MCF 10A (cell line): ENCODE measurements at regions not wholly inside any gene's neighbourhood (a gene's known extent, or its start where the extent isn't known, plus 50 kb on each side); places are given as distances from the start of the nearest gene placed in this dataset.

Experiments used
- BruUV-seq: library from RNA; stranded (reverse); fragments of 400-500 nt; replicated peaks from 2 replicates; lab custom pipeline; 2021; lab: Mats Ljungman, UMichigan
- CTCF ChIA-PET: fragments of 300-600 bp; sonication (Branson Sonifier 250); formaldehyde crosslinking; extraction: SDS; loops from one replicate; lab custom pipeline; 2021; ENCODE audit warnings: antibody characterized with exemption, inconsistent platforms; lab: Yijun Ruan, JAX
- POLR2A ChIA-PET: fragments of 300-600, 350-650 bp; sonication (Branson Sonifier 250); formaldehyde crosslinking; extraction: SDS; loops from one replicate; lab custom pipeline; 2020; ENCODE audit warnings: antibody characterized with exemption, inconsistent platforms; lab: Yijun Ruan, JAX
- DNase-seq: peaks from one replicate; pipeline ENCODE4 v3.0.0-alpha.2; 2018; ENCODE audit not compliant: unreplicated experiment
- H3K27ac Mint-ChIP-seq: one replicate; pipeline ENCODE4 v1.8.0; 2022; ENCODE audit warnings: mild to moderate bottlenecking, low read depth, mixed read lengths; ENCODE audit not compliant: unreplicated experiment
- H3K27me3 Mint-ChIP-seq: one replicate; pipeline ENCODE4 v1.8.0; 2022; ENCODE audit warnings: mixed read lengths; ENCODE audit not compliant: insufficient read depth, unreplicated experiment
- H3K36me3 Mint-ChIP-seq: one replicate; pipeline ENCODE4 v1.8.0; 2022; ENCODE audit warnings: mild to moderate bottlenecking, moderate library complexity, mixed read lengths; ENCODE audit not compliant: insufficient read depth, unreplicated experiment
- H3K4me1 Mint-ChIP-seq: one replicate; pipeline ENCODE4 v1.8.0; 2022; ENCODE audit warnings: mixed read lengths; ENCODE audit not compliant: insufficient read depth, unreplicated experiment
- H3K4me3 Mint-ChIP-seq: one replicate; pipeline ENCODE4 v1.8.0; 2022; ENCODE audit warnings: mild to moderate bottlenecking, moderate library complexity, mixed read lengths; ENCODE audit not compliant: unreplicated experiment
- H3K9me3 Mint-ChIP-seq: one replicate; pipeline ENCODE4 v1.8.0; 2022; ENCODE audit warnings: mixed read lengths; ENCODE audit not compliant: unreplicated experiment
- intact Hi-C: fragments of 100-400 bp; cut with micrococcal nuclease; formaldehyde crosslinking; loops from 2 replicates; pipeline ENCODE4 v1.14.1; 2022
- TF ChIP-seq, protein P1 (sequence below): fragments of 200-600 bp; IDR thresholded peaks from one replicate; pipeline ENCODE4 v1.8.0; 2022; ENCODE audit warnings: antibody characterized with exemption, mild to moderate bottlenecking; ENCODE audit not compliant: unreplicated experiment

DNA sequence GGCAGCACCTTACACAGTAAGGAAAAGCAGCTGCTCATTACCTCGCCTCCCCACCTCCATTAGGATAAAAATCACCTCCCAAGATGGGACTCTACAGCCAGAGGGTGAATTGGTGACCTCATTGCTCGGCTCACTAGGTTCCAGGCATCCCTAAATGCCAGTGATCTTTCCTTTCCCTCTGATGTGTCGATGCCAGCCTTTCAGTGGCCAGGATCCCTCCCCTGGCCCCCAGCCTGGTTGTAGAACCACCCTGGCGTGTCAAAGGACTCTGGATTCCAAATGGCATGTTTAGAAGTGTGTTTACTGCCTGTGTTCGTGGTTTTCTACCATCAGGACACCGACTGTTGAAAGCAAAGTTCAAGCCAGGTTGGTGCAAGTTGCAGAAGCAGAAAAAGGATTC lies 72.1 kb upstream of the LYRM9 start:
- H3K4me1 Mint-ChIP-seq = no peaks in the 10 kb centered on the region
- ChIA-PET POLR2A (no interaction called here), CTCF (interaction anchor here (0.8 kb wide), 1 partner anchor 36 kb away, joined by 3 read pairs; no protein-coding TSS in a partner anchor)
- intact Hi-C loops = no loop called here
- TF ChIP-seq, protein P1, sequence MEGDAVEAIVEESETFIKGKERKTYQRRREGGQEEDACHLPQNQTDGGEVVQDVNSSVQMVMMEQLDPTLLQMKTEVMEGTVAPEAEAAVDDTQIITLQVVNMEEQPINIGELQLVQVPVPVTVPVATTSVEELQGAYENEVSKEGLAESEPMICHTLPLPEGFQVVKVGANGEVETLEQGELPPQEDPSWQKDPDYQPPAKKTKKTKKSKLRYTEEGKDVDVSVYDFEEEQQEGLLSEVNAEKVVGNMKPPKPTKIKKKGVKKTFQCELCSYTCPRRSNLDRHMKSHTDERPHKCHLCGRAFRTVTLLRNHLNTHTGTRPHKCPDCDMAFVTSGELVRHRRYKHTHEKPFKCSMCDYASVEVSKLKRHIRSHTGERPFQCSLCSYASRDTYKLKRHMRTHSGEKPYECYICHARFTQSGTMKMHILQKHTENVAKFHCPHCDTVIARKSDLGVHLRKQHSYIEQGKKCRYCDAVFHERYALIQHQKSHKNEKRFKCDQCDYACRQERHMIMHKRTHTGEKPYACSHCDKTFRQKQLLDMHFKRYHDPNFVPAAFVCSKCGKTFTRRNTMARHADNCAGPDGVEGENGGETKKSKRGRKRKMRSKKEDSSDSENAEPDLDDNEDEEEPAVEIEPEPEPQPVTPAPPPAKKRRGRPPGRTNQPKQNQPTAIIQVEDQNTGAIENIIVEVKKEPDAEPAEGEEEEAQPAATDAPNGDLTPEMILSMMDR = no peak
- no peak overlapping the region for H3K27ac Mint-ChIP-seq
- no peaks in the 10 kb centered on the region for H3K36me3 Mint-ChIP-seq
- H3K27me3 Mint-ChIP-seq = no peaks in the 10 kb centered on the region
- DNase-seq = no peak
- H3K9me3 Mint-ChIP-seq = no peaks in the 10 kb centered on the region
- no peak overlapping the region for H3K4me3 Mint-ChIP-seq
- no TSS peak for BruUV-seq

DNA sequence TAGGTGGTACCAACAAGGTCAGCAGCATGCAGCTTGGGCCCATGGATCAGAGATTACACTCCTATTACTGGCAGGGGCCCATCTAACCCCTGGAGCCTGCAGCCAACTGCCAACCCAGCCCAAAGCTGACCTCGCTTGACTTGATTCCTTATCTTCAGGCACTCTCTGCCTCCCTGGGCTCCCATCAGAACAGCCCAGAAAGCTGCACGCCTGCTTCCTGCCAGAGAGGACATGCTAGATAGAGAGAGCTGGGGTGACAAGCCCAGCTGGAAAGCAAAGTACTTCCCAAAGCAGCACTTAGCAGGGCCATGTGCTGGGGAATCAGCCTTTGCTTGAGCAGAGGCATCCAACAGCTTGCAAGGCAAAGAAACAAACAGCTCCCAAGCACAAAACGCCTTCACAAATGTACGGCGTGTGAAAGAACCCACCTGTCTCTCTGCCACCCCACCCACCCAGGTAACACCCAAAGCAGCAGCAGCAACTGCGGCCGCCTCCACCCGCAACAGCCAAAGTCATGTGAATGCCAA lies 74.2 kb upstream of the NLK start:
- H3K4me1 Mint-ChIP-seq = no peaks in the 10 kb centered on the region
- TF ChIP-seq, protein P1 = no peak
- ChIA-PET CTCF (interaction anchor here (0.6 kb wide), 1 partner anchor 13 kb away, joined by 5 read pairs; no protein-coding TSS in a partner anchor), POLR2A (no interaction called here)
- H3K9me3 Mint-ChIP-seq = no peaks in the 10 kb centered on the region
- H3K27ac Mint-ChIP-seq = no peak overlapping the region
- no peaks in the 10 kb centered on the region for H3K27me3 Mint-ChIP-seq
- intact Hi-C loops = no loop called here
- no TSS peak for BruUV-seq
- DNase-seq = no peak
- H3K4me3 Mint-ChIP-seq = no peak overlapping the region
- H3K36me3 Mint-ChIP-seq = no peaks in the 10 kb centered on the region

DNA sequence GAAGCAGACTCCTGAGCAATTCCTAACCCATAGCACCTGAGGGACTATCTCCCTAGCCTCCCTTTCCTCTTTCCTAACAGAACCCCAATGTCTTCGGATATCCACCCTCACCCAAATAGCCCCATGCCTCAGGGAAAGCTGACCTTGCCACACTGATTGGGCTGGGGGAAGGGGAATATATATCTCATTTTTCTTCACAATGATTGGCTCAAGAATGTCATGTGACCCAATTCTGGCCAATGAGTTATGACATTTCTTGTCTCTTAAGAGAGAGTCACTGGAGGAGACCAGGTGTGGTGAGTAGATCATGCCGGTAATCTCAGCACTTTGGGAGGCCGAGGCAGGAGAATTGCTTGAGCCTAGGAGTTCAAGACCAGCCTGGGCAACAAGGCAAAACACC lies 71.9 kb upstream of the NLK start:
- Mint-ChIP-seq H3K27me3 (no peaks in the 10 kb centered on the region), H3K4me3 (no peak overlapping the region), H3K36me3 (no peaks in the 10 kb centered on the region), H3K4me1 (no peaks in the 10 kb centered on the region), H3K27ac (no peak overlapping the region), H3K9me3 (no peaks in the 10 kb centered on the region)
- CTCF ChIA-PET = no interaction called here
- no TSS peak for BruUV-seq
- TF ChIP-seq, protein P1 = no peak
- DNase-seq = no peak
- POLR2A ChIA-PET = no interaction called here
- intact Hi-C loops = no loop called here

DNA sequence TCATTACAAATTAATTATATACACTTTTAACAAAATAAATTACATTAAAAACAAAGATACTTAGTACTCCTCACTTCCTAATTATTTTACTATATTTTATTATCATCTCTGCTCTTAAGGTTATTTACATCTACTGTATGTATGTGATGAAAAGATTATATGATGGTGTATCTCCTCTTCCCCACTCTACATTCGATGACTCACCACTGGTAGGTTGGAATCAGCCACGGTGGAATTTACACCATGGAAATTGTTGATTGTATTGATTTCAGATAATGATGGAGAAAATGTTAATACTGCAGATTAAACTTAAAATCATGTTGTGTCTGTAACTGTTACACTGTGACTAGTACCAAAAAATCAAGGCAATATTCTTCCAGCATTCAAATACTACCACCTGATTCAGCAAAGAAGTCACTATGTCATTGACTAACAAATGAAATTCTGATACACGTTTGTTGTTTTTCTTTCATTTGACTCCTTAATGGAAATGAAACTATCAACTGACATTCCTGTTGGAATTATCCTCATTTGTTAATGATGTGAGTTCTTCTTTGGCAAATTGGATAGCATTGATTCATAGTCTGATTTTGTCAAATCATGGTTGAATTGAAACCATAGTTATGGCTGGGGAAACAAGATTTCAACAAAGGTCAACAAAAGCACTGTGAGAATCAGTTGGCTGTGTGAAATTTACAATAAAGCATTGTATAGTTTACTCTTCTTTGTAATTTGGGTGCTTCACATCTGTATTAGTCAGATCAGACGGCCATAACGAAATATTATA lies 69.0 kb upstream of the NLK start:
- ChIA-PET POLR2A (no interaction called here), CTCF (no interaction called here)
- DNase-seq = no peak
- H3K27ac Mint-ChIP-seq = no peak overlapping the region
- TF ChIP-seq, protein P1 = no peak
- H3K4me1 Mint-ChIP-seq = peaks cover 3% of the 10 kb centered on the region
- H3K4me3 Mint-ChIP-seq = no peak overlapping the region
- no TSS peak for BruUV-seq
- no peaks in the 10 kb centered on the region for H3K9me3 Mint-ChIP-seq
- H3K36me3 Mint-ChIP-seq = no peaks in the 10 kb centered on the region
- intact Hi-C loops = no loop called here
- no peaks in the 10 kb centered on the region for H3K27me3 Mint-ChIP-seq
